CD4-positive, alpha-beta T cell treated with Interleukin-21 for 1 hour (primary cell): ENCODE measurements at regions not wholly inside any gene's neighbourhood (a gene's known extent, or its start where the extent isn't known, plus 50 kb on each side); places are given as distances from the start of the nearest gene placed in this dataset.

Experiments used
- DNase-seq: peaks from one replicate; pipeline ENCODE4 v3.0.0-alpha.2; 2020

DNA sequence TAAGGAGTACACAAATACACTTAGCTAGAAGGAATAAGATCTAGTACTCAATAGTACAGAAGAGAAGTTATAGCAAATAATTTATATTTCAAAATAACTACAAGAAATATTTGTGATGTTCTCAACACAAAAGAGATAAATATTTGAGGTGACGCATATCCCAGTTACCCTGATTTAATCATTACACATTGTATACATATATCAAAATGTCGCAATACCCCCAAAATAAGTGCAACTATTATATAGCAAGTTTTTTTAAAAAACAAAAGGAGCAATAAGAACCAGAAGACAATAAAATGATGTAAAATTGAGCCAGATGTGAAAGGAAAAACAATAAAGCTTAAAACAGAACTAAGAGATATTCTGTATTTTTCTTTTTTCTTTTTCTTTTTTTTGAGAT, 59.3 kb upstream of the KIAA1217 start:
- DNase-seq = no peak

DNA sequence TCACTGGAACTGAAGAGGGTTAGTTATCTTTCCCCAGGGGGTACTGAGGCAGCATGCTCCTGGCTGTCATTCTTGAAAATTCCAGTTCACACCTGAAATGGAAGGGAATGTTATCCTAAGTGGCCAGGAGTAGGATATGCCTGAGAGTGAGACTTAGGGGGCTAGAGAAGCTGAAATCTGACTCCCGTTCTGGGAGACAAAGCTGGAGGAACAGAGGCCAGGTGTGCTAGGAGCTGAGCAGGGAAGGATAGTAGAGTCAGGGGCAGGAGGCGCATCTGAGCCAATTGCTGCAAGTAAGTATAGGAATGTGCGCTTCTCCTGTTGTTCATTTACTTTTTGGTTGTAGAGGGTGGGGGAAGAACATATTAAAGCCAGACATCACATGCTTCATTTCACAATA, 58.1 kb upstream of the KIAA1217 start:
- DNase-seq = no peak

DNA sequence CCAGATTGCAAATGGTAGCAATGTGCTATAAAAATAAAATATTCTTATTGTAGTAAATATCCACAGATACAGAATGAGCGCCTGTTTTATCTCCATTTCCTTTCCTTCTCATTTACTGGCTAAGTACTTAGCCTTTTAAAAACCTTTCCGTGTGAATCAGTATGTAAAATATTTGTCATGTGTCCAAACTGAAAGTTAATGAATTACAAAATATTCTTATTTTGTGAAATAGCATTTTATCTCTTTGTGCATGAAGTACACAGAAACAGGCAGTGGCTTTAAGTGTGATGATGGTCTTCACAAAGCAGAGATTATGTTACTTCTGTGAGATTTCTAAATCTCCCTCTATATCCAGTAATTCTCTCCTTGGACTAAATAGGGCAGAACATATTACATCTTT, 56.7 kb upstream of the KIAA1217 start:
- DNase-seq = no peak

DNA sequence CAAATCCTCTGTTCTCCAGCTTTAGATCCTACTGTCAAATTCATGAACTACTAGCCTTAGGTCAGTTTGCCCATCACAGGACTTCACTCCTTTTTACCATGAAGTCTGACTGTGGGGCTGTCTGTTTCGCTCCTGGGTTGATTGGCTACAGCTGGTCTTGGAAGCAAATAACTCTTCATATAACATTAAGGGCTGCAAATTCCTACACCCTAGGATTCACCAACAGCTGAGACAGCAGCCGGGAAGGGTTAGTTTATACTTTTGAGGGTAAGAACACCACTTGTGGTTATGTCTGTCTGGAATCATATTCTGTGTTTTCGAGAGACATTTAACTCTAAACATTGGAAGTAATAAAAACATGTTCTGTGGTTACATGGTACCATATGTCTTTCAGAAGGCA, 55.9 kb upstream of the KIAA1217 start:
- no peak for DNase-seq

DNA sequence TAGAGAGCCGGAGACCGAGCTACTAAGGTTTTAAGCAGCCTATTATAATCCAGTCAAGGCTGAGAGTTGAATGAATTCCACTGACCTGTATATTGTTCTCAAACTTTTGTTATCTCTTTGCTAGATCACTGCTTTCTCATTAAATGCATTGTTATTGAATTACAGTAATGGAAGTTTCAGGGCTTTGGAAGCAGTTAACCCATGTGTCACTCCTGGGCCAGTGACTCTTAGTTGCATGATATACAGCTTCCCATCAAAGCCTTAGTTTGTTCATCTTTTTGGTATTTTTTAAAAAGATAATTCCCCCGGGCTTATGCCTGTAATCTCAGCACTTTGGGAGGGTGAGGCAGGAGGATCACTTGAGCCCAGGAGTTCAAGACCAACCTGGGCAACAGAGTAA, 55.4 kb upstream of the KIAA1217 start:
- no peak for DNase-seq

DNA sequence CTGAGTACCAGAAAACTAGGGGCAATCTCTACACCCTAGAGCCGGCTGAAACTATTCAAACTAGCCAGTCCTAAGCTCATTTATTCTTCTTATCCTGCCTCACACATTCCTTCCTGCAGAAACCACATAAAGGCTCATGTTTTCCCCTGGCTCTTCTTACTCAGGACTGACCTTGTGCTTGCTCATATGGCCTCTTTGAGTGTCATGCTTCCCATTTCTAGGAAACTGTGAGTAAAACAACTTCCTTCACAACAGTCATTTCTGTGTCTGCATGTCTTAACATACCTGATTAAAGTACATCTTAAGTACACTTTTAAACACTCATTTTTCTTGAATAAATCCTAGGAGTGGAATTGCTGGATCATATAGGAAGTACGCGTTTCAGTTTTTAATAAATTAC, 52.3 kb upstream of the KIAA1217 start:
- DNase-seq = no peak

DNA sequence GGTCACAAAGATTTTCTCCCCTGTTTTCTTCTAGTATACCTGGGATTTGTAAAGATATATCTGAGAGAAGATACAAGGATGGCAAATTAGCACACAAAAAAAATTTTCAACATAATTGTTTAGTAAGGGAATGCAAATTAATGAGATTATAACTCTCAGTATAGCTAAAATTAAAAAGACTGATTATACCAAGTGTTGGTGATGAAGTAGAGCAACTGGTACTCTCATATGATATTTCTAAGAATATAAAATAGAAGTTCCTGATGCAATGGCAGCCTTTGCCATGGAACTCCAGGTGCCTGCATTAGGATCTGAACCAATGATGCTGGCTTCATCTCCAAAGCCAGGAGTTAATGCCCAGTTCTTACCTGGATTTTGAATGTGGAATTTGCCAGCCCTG, 51.4 kb upstream of the KIAA1217 start:
- DNase-seq = no peak
